GM21360 (cell line): ENCODE measurements at regions not wholly inside any gene's neighbourhood (a gene's known extent, or its start where the extent isn't known, plus 50 kb on each side); places are given as distances from the start of the nearest gene placed in this dataset.
"Not testable (repeated sequence)": the region's sequence is repeated elsewhere in the genome, so short reads cannot be mapped to it uniquely, and the experiment has no call there.

Experiments
- ATAC-seq: cut with Tn5 transposase; IDR thresholded peaks from one replicate; pipeline ENCODE4 v1.9.1; 2021; ENCODE audit warnings: mild to moderate bottlenecking, moderate library complexity; ENCODE audit not compliant: unreplicated experiment

DNA sequence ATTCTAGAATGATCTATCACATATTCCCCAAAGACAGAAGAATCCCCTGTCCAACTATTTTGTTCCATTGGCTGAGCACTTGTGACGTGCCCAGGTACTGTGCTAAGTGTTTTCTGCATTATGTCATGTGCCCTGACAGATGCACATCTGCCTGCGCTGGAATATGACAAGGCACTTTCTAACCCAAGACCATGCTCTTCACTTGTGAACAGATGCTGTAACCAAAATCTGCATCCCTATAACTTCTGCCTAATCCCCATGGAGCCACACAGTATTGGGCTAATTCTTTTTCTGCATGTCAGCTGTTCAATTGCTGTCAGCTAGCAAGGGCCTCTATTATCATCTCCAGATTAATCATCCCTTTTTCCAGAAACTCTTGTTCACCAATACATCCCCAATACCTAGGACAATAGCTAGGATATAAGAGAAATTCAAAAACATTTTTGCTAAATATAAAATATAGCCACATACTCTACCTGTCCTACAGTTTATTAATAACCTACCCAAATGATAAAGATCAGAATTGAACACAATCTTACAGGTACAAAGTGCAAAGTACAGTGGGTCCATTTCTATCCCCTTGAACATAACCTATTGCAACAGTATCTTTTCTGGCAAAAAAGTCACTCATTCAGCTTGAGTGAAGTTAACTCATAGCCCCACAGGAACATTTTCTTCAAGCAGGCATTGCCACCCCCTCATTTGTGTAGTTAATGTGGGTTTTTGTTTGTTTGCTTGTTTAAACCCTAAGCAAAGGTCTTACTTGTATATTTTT is 109.4 kb upstream of the LRRN1 start:
- no peak for ATAC-seq

DNA sequence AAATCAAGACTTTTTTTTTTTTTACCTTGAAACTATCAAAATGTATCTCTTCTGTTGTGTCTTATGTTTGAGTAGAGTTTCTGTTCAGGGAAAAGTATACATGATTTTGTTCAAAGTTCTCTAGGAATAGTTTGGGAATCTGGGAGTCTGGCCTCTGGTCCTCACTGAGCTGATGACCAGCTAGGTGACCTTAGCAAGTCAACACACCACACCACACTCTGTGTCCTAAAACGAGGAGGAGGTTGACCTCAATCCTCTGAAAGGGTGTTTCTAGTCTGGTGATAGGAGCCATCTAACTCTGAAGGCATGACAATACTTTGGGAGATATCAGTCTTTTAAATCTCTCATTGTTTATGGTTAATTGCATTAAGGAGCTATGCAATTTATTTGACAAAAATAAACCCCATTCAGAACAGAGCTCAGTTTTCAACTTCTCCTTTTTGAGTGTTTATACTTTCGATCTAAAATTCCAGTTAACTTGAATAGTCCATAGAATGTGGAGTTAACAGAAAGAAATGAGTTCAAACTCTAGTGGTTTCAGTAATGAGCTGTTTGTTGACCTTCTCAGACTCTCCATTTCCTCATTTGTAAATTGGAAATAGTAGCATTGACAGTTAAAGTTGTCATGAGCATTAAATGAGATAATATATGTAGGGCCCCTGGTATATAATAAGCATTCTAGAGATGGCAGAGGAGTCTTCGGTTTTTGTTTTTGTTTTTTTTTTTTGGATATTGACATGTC is 112.2 kb upstream of the LRRN1 start:
- ATAC-seq: no peak

DNA sequence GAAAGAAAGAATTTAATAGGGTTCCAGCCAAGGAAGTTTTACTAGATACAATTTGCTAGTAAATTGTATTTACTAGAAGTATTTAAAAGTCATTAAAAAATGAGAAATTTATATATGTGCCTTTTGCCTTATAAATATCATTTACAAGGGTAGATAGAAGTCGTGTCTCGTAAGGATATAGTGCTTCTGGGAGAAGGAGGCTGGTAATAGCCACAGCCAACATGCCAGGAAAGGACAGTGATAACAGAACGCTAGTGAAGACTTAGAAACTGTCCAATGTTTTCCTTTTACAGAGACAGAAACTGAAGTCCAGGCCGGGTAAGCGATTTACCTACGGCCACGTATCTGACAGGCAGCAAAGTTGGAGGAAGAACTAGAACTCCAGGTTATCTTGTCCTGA is 113.5 kb upstream of the LRRN1 start:
- ATAC-seq: no peak

DNA sequence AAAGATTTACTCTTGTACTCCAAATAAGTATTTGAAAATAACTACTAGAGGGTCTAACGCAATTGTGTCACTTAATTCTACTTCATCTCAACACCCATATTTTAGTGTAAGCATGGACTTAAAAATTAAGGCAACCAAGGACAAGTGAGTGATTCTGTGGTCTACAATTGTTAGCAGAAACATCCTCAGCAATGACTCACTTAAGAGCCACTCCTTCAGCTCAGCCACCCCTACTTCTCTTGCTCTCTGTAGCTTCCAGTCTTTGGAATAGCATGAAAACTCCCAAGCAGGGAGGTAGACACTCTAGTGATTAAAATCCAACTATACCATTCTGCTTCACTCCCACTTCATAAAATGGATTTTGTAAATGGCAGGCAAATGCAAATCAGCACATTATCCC is 116.0 kb upstream of the LRRN1 start:
- no peak for ATAC-seq

DNA sequence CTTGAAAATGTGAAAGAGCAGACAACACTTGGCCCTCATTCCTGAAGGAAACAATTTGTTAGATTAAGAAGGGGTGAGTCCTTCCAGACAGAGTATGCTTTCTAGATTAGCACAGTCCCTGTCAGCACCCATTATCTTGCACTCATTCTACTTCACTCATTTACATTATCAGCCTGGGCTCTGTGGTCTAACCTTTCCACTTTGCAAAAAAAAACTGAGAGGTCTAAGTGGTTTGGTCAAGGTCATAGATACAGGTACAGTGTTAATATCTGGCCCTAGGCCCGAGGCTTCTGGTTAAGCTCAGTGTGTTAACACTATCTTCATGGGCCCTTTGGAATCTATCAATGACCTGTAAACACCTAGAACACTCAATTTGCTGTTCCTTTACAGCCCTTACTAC is 123.4 kb upstream of the LRRN1 start:
- no peak for ATAC-seq

DNA sequence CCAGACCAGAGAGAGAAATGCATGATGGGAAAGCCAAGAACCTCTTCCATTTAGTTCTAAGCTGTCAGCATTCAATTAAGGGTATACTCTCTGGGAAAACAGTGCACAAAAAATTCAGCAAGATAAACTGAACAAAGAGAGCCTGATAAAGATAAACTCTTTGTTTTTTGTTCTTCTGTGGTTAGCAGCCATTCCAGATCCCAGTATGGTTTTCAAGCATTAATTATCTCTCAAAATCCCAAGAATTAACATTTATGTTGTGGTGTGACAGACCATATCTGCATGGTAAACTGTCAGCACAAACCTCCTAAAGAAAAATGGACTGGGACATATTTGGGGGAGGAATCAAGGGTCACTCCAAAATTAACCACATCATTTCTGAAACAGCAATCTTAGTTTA is 124.0 kb upstream of the LRRN1 start:
- ATAC-seq: no peak

DNA sequence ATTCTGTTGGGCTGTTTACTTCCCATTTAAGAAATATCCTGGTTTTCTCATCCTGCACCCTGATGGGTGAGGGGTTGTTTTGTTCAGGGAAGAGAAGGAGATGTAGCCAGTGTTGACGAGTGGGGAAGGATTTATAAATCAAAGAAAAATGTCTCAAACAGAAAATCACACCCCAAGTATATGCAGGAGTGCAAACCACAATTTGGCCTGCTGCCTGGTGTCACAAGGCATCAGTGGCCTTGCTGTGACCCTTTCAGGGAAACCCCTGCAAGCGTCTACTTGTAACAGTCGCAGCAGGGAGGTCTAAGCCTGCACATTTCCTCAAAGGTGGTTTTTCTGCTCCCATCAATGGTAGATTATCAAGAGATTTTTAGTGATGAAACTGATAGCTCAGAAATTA is 132.6 kb upstream of the LRRN1 start:
- peak; percentile 98 for ATAC-seq

DNA sequence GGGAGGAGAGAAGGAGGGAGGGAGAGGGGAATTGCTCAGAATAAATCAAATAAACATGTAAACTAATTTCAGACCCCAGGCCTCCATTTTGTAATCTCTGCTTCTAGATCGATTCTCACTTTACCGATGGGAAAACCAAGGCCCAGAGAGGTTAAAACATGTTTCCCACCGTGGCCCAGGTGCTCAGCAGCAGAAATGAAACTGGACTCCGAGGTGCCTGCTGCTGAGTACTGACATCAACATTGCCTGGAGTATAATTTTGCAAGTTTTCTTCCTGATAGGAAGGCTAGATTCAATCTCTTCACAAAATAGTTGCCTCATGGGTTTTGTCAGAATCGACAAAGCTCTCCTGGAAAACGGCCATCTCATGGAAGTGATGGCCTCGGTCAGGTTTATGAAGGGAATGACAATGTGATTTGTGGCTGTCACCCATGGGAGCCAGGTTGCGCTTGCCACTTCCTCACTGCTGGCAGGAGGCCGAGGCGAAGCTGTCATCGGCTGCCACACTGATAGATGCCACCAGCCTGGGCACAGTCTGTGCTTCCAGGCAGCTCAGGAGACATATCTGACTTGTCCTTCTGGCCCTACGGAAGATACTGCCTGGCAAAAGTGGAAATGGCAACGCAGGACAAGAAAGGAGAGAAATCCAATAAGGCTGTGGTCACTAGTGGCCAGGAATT is 133.1 kb upstream of the LRRN1 start:
- ATAC-seq: peak; percentile 29

DNA sequence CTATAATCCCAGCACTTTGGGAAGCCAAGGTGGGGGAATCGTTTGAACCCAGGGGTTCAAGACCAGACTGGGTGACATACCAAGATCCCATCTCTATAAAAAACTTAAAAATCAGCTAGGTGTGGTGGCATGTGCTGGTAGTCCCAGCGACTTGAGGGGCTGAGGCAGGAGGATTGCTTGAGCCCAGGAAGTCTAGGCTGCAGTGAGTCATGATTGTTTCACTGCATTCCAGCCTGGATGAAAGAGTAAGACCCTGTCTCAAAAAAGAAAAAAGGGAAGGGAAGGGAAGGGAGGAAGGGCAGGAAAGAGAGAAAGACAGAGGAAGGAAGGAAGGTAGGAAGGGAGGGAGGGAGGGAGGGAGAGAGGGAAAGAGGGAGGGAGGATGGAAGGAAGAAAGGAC is 133.7 kb upstream of the LRRN1 start:
- no peak for ATAC-seq

DNA sequence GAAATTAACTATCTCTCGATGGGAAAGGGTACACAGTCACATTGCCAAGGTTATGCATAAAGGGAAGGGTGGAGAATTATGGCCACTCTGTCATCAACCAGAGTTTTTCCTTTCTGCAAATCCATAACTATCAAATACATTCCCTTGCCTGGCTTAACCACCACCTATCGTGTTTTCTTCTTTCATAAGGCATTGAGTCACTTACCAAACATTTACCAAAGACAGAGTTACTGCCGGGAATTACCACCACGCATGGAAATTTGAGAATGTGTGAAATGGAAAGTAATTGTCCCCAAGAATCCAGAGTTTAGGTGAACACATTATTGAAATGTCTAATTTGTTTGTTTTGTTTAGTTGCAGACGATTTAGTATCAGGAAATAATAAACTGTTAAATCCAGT is 134.3 kb upstream of the LRRN1 start:
- no peak for ATAC-seq

DNA sequence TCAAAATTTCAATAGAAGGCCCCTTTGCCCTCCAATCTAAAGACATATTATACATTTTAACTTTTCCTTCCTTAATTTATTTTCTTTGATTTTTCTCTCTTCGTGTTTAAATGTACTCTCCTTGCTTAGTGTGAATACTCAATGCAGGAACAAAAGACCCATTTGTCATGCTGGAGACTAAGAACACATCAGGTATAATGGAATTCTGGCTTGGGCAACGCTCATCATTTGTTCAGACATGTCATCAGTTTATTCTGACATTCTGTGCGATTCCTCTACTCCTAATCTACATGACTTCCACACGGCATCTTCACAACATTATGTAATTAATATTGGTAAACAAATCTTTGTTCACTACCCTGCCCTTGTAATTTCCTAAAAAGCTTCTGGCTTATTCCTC is 136.6 kb upstream of the LRRN1 start:
- no peak for ATAC-seq

DNA sequence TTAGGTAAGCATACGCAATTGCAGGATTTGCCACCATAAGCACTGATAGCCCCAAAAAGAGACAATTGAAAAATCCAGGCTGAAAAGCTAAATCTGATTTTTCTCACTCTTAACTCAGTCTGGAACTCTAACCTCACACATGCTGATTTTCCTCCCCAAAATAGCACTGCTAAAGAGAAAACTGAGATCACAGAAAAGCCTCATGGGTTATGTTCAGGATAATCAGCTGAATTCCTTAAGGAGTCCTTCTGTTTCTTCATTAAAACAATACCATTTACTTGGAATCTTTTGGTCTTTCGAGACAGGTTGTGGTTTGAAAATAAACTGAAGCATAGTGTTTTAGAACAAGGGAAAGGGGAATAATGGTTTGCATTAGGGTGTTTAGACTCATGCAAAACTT is 144.3 kb upstream of the LRRN1 start:
- ATAC-seq: no peak

DNA sequence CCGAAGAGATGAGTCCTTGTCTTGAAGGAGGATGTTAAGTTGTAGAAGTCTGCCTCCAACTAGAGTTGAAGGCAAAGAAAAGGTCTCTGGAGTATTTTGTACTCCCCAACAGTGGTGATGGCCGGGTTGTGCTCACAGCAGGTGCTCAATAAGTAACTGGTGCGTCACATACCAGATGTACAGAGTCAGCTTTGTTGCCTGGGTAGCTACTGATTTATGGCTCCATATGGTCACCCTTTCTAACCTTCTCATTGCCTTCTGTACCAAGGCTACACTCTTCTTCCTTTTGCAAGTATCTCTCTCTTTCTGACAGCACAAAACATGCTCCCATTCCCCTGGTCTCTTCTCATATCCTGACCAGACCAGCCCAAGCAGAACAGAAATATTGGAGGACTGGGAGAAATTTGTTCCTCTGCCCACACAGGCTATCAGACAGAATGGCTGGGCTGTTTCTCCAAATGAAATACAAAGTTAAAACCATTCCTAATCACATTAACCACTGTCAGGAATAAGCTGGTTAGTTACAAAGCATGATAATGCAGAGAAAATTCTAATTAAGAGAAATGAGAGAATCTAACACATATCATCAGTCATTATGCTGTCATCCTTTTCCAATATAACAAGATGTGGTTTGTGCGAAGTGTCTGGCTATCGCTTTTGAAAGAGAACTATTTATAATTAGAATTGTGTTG is 150.1 kb upstream of the LRRN1 start:
- ATAC-seq: no peak

DNA sequence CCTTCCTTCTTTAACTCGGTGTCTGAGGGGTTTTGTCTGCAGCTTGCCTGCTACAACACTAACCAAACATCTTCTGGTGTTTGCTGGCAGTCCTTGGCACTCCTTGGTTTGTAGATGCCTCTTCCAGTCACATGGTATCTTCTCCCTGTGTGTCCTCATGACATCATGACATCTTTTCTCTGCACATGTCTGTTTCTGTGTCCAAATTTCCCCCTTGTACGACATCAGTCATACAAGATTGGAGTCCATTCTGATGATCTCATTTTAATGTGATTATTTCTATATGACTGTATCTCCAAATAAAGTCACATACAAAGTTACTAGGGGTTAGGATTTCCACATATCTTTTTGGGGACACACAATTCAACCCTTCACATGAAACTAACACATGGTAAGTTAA is 152.3 kb upstream of the LRRN1 start:
- ATAC-seq: no peak

DNA sequence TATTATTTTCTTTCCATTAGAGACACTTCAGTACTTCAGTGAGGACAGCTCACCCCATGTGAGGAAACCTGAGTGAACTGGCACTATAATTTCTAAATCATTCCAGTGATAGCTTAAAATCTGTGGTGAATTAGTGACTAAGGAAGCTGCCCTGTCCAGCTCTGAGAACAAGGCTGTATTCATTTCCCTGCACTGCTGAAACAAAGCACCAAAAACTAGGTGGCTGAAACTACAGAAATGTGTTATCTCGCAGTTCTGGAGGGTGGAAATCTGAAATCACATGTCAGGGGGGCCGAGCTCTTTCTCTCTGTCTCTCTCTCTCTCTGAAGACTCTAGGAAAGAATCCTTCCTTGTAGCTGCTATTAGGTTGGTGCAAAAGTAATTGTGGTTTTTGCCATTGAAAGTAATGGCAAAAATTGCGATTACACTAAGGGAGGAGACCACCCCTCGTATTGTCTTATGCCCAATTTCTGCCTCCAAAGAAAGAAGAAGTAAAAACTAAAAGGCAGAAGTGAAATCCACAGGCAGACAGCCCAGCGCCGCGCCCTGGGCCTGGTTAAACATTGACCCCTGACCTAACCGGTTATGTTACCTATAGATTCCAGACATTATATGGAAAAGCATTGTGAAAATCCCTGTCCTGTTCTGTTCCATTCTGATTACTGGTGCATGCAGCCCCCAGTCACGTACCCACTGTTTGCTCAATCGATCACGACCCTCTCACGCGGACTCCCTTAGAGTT is 153.0 kb upstream of the LRRN1 start:
- not testable (repeated sequence) for ATAC-seq

DNA sequence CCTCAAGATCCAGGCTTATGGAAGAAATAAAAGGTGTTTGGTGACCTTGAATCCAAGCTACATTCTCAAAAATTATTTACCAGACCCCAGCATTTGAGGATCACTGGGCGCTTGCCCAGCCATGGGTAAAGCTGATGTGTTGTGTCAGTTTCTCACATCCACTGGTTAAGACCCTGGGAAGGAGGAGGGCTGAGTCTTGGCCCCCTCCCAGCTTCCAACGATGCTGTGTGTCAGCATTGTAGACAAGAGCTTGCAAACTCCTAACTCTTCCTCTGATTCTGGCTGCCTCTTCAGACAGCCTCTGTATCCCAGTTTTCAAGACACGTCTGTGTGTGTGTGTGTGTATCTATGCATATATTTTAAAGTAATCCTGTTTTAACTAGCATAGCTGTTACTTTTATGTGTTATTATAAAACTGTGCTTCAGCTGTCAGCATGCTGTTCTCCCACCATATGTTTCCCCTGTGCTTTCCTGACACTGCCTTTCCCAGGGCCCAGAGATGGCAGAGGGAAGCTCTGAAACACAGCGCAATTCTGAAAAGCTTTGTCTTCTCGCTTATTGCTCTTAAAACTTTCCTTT is 157.3 kb upstream of the LRRN1 start:
- no peak for ATAC-seq

DNA sequence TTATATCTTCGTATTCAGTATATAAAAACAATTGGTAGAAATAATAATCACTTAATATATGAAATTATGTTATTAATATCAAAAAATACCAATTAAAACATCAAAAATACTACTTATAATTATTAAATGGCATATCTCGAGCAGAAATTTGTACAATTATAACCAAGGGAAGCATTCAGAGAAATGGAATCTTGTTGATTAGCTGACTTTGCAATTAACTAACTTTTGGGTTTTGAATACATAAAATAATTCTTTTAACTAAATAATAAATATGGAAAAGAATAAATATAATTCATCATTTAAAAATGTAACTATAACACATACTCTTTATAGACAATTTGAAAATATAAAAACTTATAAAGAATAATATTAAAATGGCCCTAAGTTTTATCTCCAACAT is 160.2 kb upstream of the LRRN1 start:
- no peak for ATAC-seq

DNA sequence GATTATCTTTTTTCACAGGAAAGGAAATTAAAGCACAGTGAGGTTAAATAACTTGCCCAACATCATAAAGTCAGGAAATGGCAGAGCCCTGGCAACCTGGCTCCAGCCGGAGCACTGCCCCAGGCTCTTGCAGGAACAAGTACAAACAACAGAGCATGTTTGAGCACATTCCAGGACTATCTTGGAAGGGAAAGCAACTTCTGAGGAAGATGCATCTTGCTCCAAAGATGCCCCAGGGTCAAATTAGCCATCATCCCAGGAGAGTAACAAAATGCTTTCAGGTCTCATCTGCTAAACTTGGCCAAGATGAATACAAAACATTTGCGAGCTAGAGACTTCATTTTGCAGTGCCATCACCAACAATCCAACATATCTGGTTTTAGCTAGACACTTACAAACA is 162.4 kb upstream of the LRRN1 start:
- no peak for ATAC-seq

DNA sequence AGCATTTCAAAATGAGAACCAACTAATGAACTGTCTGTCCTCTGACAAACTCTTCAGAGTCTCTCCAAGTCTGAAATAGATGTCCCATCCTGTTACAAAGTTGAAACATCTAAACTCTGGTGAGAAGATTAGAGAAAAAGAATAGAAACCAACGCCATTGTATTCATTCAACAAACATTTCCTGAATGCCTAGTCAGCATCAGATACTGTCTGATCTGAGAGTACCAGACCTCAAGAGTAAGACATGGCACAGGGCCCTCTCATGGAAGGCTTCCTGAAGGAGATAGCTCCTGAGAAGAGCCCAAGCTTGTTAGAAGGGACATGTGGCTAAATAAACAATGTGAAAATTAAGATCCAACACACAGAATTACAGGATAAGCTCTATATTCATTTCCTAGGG is 164.1 kb upstream of the LRRN1 start:
- ATAC-seq: no peak

DNA sequence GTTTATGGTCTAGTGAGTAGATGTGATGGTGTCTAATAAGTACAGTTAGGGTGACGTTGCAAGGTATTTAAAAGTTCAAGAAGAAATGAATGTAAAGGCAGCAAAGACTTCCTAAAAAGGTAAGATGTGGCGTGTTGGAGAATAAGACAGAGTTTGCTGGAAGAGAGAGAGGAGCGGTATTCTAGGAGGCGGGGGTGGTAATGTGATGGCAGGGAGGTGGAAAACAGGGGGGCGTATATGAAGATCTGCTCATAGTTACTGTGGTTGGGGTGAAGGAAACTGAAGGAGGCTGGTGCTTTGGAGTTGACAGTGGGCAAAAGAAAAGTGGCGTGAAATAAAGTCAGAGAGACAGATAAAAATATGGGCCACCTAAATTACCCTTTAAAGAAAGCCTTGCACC is 164.9 kb upstream of the LRRN1 start:
- ATAC-seq: no peak
